GM21423 (cell line): ENCODE measurements at regions not wholly inside any gene's neighbourhood (a gene's known extent, or its start where the extent isn't known, plus 50 kb on each side); places are given as distances from the start of the nearest gene placed in this dataset.

Source experiments
- ATAC-seq: cut with Tn5 transposase; IDR thresholded peaks from one replicate; pipeline ENCODE4 v1.9.1; 2021; ENCODE audit warnings: mild to moderate bottlenecking, moderate library complexity; ENCODE audit not compliant: unreplicated experiment

DNA sequence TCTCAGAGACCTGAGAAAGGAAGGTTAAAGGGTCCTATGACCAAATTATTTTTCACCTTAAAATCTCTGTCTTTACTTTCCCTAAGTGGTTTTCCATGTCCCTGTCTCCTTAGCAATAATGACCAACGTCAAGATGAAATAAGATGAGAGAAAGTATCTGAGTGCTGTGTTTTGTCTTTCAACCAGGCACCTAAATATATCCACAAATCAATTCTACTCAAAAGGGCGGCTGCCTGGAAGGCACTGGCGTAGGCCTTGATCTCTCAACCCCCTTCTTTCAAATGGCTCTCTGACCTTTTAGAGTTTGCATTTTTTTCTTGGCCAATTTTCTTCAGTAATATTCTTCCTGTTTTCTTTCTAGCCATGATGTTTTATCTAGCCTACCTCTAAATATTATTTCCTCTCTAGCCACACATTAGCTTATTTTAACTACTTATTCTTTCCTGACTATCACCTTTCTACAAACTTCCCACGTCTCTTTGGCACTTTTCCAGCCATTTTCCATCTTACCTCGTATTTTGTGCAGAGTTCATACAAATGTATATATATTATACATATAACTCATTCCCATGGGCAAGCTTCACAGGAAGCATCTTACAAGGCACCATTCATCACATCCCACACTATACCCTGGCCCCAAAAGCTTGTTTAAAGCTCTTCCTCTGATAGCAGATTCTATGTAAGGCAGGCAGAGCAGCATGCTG lies 204.5 kb downstream of the SNX18 start:
- ATAC-seq: no peak

DNA sequence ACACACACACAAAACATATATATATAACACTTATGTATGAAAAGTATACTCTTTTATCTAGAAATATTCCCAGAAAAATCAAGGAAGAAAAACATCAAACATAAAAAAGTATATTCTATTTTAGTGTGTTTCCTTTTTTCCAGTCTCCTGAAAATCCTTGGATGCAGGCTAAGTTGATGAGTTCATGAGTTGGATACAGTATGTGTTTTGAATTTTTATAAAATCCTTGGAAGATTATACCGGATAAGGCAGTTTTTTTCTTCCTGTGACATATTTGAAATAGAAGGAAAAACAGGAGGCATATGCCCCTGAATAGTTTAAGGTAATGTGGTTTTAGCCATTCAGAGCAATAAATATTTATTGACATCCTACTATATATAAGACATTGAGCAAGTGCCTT lies 203.6 kb downstream of the SNX18 start:
- ATAC-seq: no peak

GRCh38 chr5:54720341-54720740 lies 202.8 kb downstream of the SNX18 start:
- ATAC-seq: no peak

DNA sequence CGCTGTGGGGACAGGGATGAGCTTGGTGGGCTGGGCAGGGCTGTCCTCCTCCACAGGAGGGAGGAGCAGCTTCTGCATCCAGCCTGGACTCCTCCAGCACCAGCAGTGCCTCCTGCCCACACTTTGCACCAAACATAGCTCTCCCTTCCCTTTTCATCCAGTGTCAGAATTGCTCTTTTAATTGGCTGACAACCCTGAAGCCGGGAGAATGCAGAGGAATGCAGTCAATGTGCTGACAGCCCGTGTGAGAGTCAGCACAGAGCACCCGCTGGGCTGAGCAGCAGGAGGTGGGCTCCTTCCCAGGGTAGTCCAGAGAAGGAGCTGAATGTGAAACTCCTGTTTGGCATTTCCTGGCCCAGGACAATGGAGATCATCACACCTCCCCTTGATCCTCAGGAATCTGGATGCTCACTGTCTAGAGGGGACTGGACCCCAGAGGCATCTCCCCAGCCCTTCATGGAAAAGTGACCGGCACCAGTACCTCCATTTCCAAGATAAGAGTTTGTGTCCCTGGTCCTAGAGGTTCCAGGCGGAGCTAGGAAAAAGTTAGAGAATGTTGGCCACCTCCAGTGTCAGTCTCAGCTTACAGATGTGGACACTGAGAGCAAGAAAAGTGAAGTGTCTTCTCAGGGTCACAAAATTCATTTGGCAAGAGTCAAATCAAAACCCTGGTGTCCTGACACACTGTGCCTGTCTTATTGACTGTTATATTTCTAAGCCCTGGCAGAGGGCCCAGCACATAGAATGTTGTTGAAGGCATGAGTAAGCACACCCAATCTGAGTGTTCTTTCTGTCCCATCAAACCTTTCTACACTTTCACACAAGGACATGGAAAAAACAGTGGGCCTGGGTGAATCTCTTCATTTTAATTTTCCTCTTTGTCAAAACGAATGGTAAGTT lies 202.1 kb downstream of the SNX18 start:
- no peak for ATAC-seq

GRCh38 chr5:54718656-54719055 lies 201.1 kb downstream of the SNX18 start:
- no peak for ATAC-seq

DNA sequence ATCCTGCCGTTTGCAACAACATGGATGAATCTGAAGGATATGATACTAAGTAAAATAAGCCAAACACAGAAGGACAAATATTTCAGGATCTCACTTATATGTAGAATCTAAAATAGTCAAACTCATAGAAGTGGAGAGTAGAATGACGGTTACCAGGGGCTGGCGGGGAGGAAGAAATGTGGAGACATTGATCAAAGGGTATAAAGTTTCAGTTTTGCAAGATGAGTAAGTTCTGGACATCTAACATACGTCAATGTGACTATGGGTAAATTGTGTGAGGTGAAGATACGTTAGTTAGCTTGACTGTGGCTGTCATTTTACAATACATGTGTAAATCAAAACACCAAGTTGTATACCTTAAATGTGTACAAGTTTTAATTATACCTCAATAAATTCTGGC lies 200.3 kb downstream of the SNX18 start:
- no peak for ATAC-seq

- no peak for ATAC-seq
These were observed 199.9 kb downstream of the SNX18 start for GRCh38 chr5:54717459-54717858.

DNA sequence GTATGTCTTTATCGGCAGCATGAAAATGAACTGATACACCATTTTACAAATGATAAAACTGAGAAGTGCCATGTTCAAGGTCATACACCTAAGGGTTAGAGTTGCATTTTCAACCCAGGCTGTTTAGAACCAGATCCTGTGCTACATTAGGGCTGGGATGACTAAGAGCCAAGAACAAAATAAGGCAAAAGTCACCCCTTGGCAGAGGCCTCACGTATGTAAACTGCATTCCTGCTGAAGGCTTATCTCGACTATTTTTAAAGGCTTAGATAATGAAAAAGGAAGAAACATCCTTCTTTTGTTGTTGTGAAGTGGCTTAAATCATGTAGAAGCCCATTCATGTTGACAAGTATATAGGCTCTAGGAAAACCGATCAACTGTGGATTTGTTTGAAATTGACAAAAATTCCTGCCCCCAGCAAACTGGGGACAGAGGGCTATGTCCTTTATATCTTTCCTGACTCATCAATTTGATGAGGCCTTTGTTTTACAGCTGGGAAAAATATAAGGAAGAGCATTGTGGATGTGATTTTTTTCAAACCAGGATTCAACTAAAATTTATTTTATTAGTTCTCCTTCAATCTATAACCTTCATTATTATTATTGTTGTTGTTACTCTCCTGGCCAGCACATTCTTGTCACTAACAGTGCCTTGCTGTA lies 196.5 kb downstream of the SNX18 start:
- ATAC-seq: no peak

- ATAC-seq: no peak
These were observed 191.5 kb downstream of the SNX18 start for GRCh38 chr5:54709096-54709495.

DNA sequence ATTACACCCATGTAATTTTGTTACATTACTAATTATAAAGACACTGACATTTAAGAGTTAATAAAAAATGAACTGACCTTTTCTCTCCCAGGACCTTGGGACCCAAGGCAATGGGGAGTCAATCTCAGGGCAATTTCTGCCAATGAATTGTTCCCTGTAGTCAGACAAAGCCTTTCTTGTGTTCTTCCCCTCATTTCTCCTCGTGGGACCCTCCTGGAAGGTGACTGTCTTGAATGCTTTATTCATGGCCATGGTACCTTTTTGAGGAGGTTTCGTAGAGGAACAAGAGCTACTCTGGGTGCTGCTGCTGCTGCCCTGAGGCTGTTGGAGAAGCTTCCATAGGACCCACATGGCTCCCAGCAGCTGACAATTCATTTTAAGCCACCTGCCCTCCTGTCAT lies 190.3 kb downstream of the SNX18 start:
- no peak for ATAC-seq

- ATAC-seq: no peak
These were observed 188.6 kb downstream of the SNX18 start for GRCh38 chr5:54705994-54706653.

- ATAC-seq: no peak
These were observed 187.3 kb downstream of the SNX18 start for GRCh38 chr5:54704825-54705224.

- no peak for ATAC-seq
These were observed 186.8 kb downstream of the SNX18 start for GRCh38 chr5:54704333-54704732.

GRCh38 chr5:54703565-54704255 lies 186.2 kb downstream of the SNX18 start:
- ATAC-seq: no peak

DNA sequence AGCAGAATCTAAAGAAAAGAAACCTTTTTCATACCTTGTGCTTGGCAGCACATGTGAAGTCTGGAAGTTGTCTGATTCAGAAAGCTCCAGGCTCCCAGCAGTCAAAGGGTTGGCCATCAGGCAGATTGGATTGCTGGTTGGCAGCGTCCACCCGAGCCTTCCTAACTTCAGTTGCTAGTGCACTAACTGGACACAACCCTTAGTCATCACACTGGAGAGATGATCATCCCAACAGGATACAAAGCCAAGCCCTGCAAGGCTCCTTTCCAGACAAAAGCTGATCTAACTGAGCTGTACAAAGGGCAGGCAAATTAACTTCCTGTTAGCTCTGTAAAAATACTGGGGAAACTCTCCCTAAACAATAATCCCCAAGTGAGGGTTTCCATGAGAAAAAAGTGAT lies 185.6 kb downstream of the SNX18 start:
- ATAC-seq: no peak

DNA sequence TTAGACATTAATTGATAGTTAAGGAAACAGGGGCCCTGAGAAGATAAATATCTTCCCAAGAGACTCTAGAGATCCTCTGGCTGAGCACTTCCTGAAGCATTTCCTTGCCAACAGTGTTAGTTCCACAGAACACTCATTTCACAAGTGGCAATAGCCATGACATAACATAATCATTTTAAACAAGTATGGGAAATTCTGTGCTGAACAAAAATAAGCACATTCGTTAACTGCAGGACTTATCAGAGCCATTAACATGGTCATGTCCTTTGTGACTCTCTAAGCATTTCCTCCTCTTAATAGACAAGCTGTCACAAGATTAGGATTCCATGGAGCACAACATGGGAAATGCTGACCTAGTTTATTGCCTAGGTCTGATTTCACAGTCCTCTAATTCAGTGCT lies 184.9 kb downstream of the SNX18 start:
- ATAC-seq: no peak

DNA sequence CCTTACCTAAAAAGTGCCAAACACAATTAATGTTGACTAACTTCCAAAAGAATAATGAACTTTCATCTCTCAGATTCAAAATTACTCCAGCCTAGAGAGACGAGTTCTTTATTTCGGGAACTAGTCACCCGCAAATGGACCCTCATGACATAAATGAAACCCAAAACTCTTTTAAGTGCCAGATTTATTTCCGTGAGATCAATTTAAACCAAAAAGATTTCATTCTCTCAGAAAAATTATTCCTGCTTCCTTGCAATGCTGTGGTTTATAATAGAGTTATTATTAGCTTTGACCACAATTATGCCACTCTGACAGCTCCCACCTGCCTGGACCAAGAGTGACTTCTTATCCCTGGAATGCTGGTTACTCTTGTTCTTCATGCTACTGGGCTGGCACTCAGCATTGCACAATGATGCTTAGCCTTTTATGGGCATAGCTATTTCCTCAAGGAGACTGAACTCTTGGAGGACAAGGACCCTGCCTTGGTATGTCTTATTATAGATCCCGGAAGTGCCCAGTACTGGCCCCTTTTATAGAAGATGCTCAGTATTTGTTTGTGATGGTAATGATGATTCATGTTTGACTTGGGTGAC lies 183.5 kb downstream of the SNX18 start:
- ATAC-seq: no peak

- no peak for ATAC-seq
These were observed 179.4 kb downstream of the SNX18 start for GRCh38 chr5:54696931-54697330.

DNA sequence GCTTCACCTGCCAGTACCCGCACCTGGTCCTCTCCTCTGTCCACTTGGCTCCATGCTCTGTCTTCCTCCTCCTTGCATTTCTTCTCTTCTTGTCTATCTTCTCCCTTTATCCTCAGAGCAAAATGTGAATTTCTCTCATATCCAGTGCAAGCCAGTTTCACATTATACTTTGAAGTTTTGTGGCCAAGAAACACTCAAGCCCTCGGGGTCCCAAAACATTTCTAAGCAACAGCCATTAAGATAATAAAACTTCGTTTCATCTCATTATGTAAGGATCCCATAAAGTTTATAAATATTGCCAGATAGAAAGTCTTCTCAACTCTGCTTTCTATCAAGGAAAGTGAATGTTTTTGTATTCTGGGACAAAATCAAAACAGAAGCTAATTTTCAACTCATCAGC lies 178.8 kb downstream of the SNX18 start:
- no peak for ATAC-seq
